Endothelial cell of umbilical vein (primary cell): ENCODE measurements at regions not wholly inside any gene's neighbourhood (a gene's known extent, or its start where the extent isn't known, plus 50 kb on each side); places are given as distances from the start of the nearest gene placed in this dataset.
A peak's percentile ranks its signal among the peaks of the same experiment; 100 is the strongest.

Source experiments
- BruUV-seq: library from RNA; stranded (reverse); fragments of 400-500 nt; replicated peaks from 2 replicates; lab custom pipeline; 2021; lab: Mats Ljungman, UMichigan
- CTCF ChIA-PET: fragments of 300-600, 350-600 bp; sonication (Branson Sonifier 250); formaldehyde crosslinking; loops from one replicate; lab custom pipeline; 2021; ENCODE audit warnings: antibody characterized with exemption, inconsistent platforms; lab: Charles Lee
- POLR2A ChIA-PET: fragments of 300-600, 350-600 bp; sonication (Branson Sonifier 250); formaldehyde crosslinking; loops from one replicate; lab custom pipeline; 2021; ENCODE audit warnings: antibody characterized with exemption, inconsistent platforms; lab: Charles Lee
- DNase-seq: peaks from one replicate; pipeline ENCODE4 v3.0.0-alpha.2; 2011; ENCODE audit warnings: low read depth, low spot score
- FAIRE-seq: peaks from 2 replicates; lab custom pipeline; 2011; peaks lifted over from hg19 to GRCh38; lab: Jason Lieb, UNC
- H2AFZ ChIP-seq: 2 replicates; pipeline ENCODE4 v1.6.0; 2012; ENCODE audit warnings: low read depth, low read length, control low read depth, inconsistent platforms
- H3K27ac ChIP-seq: 2 replicates; pipeline ENCODE4 v1.5.1; 2011; ENCODE audit warnings: low read depth, mild to moderate bottlenecking, control low read depth, low read length, moderate library complexity; ENCODE audit not compliant: insufficient read depth
- H3K27me3 ChIP-seq, 2 experiments: 2 replicates each; pipeline versions ENCODE4 v1.6.0 to v1.6.1; 2011; ENCODE audit warnings: low read length in 2 of 2, mixed read lengths in 1 of 2; ENCODE audit not compliant: control insufficient read depth in 2 of 2, insufficient read depth in 2 of 2
- H3K36me3 ChIP-seq, 2 experiments: 2 replicates in 1 of 2; 3 replicates in 1 of 2; pipeline ENCODE4 v1.5.1; 2011; ENCODE audit warnings: low read length in 2 of 2, mild to moderate bottlenecking in 1 of 2, moderate library complexity in 1 of 2; ENCODE audit not compliant: control insufficient read depth in 2 of 2, insufficient read depth in 2 of 2; ENCODE audit errors: extremely low read depth in 1 of 2
- H3K4me1 ChIP-seq: 3 replicates; pipeline ENCODE4 v1.5.1; 2011; ENCODE audit warnings: mild to moderate bottlenecking, low read length; ENCODE audit not compliant: control insufficient read depth, insufficient read depth; ENCODE audit errors: extremely low read depth
- H3K4me2 ChIP-seq: 2 replicates; pipeline ENCODE4 v1.6.1; 2011; ENCODE audit warnings: low read length, control low read depth, mixed read lengths; ENCODE audit not compliant: insufficient read depth
- H3K4me3 ChIP-seq, 3 experiments: fragments of 200-600 bp in 1 of 3; sonication (generic), shearing (Covaris generic) in 1 of 3; replicated peaks in 1 of 3; 2 replicates each; pipeline ENCODE4 v1.5.1; 2011 to 2016; ENCODE audit warnings: control low read depth in 3 of 3, low read length in 3 of 3, mild to moderate bottlenecking in 2 of 3, inconsistent platforms in 1 of 3, low read depth in 1 of 3, moderate library complexity in 1 of 3; ENCODE audit not compliant: insufficient read depth in 1 of 3
- H3K79me2 ChIP-seq: 2 replicates; pipeline ENCODE4 v1.6.0; 2012; ENCODE audit warnings: low read length, inconsistent platforms; ENCODE audit not compliant: control insufficient read depth, insufficient read depth
- H3K9ac ChIP-seq: replicated peaks from 2 replicates; pipeline ENCODE3; 2011; ENCODE audit warnings: low read length, control low read depth; ENCODE audit not compliant: insufficient read depth; ENCODE audit errors: extremely low read depth
- H3K9me1 ChIP-seq: replicated peaks from 3 replicates; pipeline ENCODE4 v1.6.0; 2011; ENCODE audit warnings: mild to moderate bottlenecking, low read length; ENCODE audit not compliant: control insufficient read depth, insufficient read depth; ENCODE audit errors: extremely low read depth
- H3K9me3 ChIP-seq: replicated peaks from 2 replicates; pipeline ENCODE4 v1.5.1; 2012; ENCODE audit warnings: low read length, inconsistent platforms; ENCODE audit not compliant: control insufficient read depth, insufficient read depth
- H4K20me1 ChIP-seq: replicated peaks from 2 replicates; pipeline ENCODE3; 2011; ENCODE audit warnings: mild to moderate bottlenecking, low read length; ENCODE audit not compliant: control insufficient read depth, insufficient read depth; ENCODE audit errors: extremely low read depth
- EZH2 ChIP-seq: IDR thresholded peaks from 2 replicates; pipeline ENCODE4 v1.6.1; 2012; ENCODE audit warnings: borderline replicate concordance, low read depth, mild to moderate bottlenecking, moderate library complexity, low read length, inconsistent platforms; ENCODE audit not compliant: severe bottlenecking
- FOS ChIP-seq: IDR thresholded peaks from 2 replicates; pipeline ENCODE4 v1.6.1; 2011; ENCODE audit warnings: mild to moderate bottlenecking, low read length, moderate library complexity, borderline replicate concordance; ENCODE audit not compliant: insufficient read depth
- GATA2 ChIP-seq: IDR thresholded peaks from 2 replicates; pipeline ENCODE4 v1.7.0; 2011; ENCODE audit warnings: low read depth, mild to moderate bottlenecking, moderate library complexity, mixed read lengths, low read length; ENCODE audit not compliant: insufficient read length, insufficient read depth
- JUN ChIP-seq: IDR thresholded peaks from 2 replicates; pipeline ENCODE4 v1.6.1; 2011; ENCODE audit warnings: borderline replicate concordance, low read depth; ENCODE audit not compliant: insufficient read length, insufficient read depth
- MYC ChIP-seq: IDR thresholded peaks from one replicate; pipeline ENCODE4 v1.6.1; 2011; ENCODE audit warnings: mild to moderate bottlenecking, low read depth, low read length
- POLR2A ChIP-seq: IDR thresholded peaks from 2 replicates; pipeline ENCODE4 v1.6.1; 2012; ENCODE audit warnings: low read depth, mild to moderate bottlenecking, control low read depth, low read length
- POLR2AphosphoS5 ChIP-seq: IDR thresholded peaks from 2 replicates; pipeline ENCODE4 v1.6.1; 2012; ENCODE audit warnings: low read depth, mild to moderate bottlenecking, control low read depth, low read length, moderate library complexity; ENCODE audit not compliant: insufficient read depth
- dilution Hi-C: fragments of 300-500 bp; cut with MboI; formaldehyde crosslinking; loops from one replicate; pipeline ENCODE4 v1.15.0; 2019; ENCODE audit warnings: low sequenced_read_pairs; ENCODE audit not compliant: extremely low pct_ligation_motif_present
- intact Hi-C: fragments of 100-400 bp; cut with micrococcal nuclease; formaldehyde crosslinking; loops from one replicate; pipeline ENCODE4 v1.10.0; 2022
- TF ChIP-seq, protein P1 (sequence below), 2 donors: IDR thresholded peaks; 1 replicate in 1 of 2; 2 replicates in 1 of 2; pipeline ENCODE4 v1.5.1; 2011; ENCODE audit warnings: low read length in 2 of 2, mild to moderate bottlenecking in 2 of 2, moderate library complexity in 2 of 2, control low read depth in 1 of 2, inconsistent platforms in 1 of 2, low read depth in 1 of 2; ENCODE audit not compliant: insufficient read depth in 1 of 2; ENCODE audit errors: extremely low read depth in 1 of 2
- TF ChIP-seq, protein P2 (sequence below): IDR thresholded peaks from 2 replicates; pipeline ENCODE4 v1.6.1; 2011; ENCODE audit not compliant: insufficient read depth, insufficient read length

DNA sequence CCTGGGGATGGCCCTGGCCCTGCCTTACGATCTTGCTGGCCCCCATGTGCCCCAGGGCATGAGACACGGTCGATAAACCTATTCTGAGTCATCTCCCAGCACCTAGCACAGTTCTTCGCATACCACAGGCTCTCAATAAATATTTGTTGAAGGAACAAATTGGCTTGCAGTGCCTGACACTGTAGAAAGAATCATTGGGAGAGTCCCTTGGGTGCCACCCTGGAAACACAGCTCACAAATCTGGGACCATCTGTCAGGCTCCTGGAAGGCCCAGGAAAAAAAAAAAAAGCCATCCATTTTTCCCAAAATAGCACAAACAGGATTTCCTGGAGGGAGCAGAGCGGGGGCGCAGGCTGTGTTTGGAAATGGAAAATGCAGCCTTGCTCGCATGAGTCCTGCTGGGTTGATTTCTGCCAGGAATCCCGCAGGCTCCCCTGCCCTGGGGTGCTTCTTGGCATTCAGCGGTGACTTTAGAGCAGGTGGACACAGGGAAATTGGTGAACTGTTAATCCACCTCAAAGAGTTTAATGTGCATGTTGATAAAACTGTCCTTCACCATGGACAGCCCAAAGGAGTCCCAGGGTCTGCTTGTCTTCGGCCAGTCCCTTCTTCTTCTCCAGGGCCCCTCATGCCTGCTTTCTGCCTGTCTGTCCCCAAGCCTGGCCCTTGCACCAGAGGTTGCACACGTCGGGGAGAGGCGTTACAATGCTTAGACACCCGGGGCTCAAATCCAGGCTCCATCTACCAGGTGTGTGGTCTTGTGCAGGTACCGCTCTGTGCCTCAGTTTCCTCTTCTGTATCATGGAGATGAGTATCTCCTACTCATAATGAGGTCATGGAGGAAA, 106.1 kb upstream of the RFLNA start:
- Histone ChIP-seq H3K4me3 (no peak overlapping the region), H3K36me3 (no peaks in the 10 kb centered on the region), H3K9me1 (no peaks in the 10 kb centered on the region), H3K4me2 (peak overlapping the region; percentile 48), H3K27ac (no peak overlapping the region), H4K20me1 (no peaks in the 10 kb centered on the region), H3K27me3 (no peaks in the 10 kb centered on the region), H3K9me3 (no peaks in the 10 kb centered on the region), H3K4me1 (peaks cover 14% of the 10 kb centered on the region), H3K9ac (no peak overlapping the region), H3K79me2 (no peaks in the 10 kb centered on the region), H2AFZ (peak overlapping the region; percentile 28)
- no TSS peak for BruUV-seq
- dilution Hi-C loops (no loop called here), intact Hi-C loops (loop anchor here (10.0 kb wide), 1 partner anchor 1184 kb away; no protein-coding TSS in a partner anchor)
- ChIA-PET CTCF (no interaction called here), POLR2A (no interaction called here)
- FAIRE-seq (peak; percentile 78), DNase-seq (peak; percentile 41)
- TF ChIP-seq FOS: no peak
- TF ChIP-seq, protein P1, sequence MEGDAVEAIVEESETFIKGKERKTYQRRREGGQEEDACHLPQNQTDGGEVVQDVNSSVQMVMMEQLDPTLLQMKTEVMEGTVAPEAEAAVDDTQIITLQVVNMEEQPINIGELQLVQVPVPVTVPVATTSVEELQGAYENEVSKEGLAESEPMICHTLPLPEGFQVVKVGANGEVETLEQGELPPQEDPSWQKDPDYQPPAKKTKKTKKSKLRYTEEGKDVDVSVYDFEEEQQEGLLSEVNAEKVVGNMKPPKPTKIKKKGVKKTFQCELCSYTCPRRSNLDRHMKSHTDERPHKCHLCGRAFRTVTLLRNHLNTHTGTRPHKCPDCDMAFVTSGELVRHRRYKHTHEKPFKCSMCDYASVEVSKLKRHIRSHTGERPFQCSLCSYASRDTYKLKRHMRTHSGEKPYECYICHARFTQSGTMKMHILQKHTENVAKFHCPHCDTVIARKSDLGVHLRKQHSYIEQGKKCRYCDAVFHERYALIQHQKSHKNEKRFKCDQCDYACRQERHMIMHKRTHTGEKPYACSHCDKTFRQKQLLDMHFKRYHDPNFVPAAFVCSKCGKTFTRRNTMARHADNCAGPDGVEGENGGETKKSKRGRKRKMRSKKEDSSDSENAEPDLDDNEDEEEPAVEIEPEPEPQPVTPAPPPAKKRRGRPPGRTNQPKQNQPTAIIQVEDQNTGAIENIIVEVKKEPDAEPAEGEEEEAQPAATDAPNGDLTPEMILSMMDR (IDR thresholded peaks at IDR 0.05; ENCODE audit: extremely low read depth in 1 of 2, insufficient read depth in 1 of 2, low read depth in 1 of 2, low read length in 2 of 2): no peak

DNA sequence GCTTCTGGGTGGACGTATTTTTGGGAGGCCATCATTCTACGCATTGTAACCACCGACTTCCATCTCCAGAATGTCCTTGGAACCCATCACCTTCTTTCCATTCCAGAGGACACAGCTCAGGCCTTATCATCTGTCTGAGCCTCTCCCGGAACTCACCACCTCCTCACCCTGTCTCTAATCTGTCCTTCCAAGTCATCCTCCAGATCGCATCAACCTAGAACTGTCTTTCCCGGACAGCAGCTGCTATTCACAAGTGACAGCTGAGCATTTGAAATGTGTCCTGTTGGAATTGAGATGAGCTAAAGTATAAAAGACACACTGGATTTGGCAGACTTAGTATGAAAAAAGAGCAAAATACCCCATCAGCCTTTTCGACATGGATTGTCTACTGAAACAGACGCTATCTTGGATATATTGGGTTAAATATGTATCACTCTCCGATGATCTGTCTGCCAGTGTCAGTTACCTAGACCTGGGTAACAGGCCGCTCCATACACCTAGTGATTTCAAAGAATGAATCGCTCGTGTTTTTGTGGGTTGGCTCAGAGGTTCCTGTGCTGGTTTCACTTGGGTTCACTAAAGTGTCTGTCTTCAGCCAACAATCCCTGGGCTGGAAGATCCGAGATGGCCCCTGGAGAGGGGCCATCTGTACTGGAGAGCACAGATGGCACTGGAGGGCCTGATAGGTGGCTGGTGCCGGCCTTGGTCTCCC, 104.4 kb upstream of the RFLNA start:
- no TSS peak for BruUV-seq
- POLR2A ChIA-PET: no interaction called here

More for the DNA sequence above, 104.4 kb upstream of the RFLNA start:
- intact Hi-C loops (no loop called here), dilution Hi-C loops (no loop called here)
- FAIRE-seq: no peak
- CTCF ChIA-PET: no interaction called here
- H2AFZ ChIP-seq: no peak overlapping the region
- no peak overlapping the region for H3K4me3 ChIP-seq
- H3K9me3 ChIP-seq: no peaks in the 10 kb centered on the region
- peaks cover 14% of the 10 kb centered on the region for H3K4me1 ChIP-seq
- DNase-seq: no peak
- no peaks in the 10 kb centered on the region for H3K36me3 ChIP-seq
- H3K79me2 ChIP-seq: no peaks in the 10 kb centered on the region
- no peak overlapping the region for H3K9ac ChIP-seq
- no peak overlapping the region for H3K27ac ChIP-seq
- no peaks in the 10 kb centered on the region for H3K9me1 ChIP-seq
- no peaks in the 10 kb centered on the region for H4K20me1 ChIP-seq
- TF ChIP-seq EZH2 (no peak), GATA2 (no peak), JUN (no peak), MYC (no peak), POLR2AphosphoS5 (no peak), POLR2A (no peak), FOS (no peak)
- TF ChIP-seq, protein P1 (IDR thresholded peaks at IDR 0.05; ENCODE audit: extremely low read depth in 1 of 2, insufficient read depth in 1 of 2, low read depth in 1 of 2, low read length in 2 of 2): no peak
- TF ChIP-seq, protein P2, sequence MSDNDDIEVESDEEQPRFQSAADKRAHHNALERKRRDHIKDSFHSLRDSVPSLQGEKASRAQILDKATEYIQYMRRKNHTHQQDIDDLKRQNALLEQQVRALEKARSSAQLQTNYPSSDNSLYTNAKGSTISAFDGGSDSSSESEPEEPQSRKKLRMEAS: no peak
- H3K4me2 ChIP-seq: no peak overlapping the region
- no peaks in the 10 kb centered on the region for H3K27me3 ChIP-seq
